ENCODE measurements at regions not wholly inside any gene's neighbourhood (a gene's known extent, or its start where the extent isn't known, plus 50 kb on each side); places are given as distances from the start of the nearest gene placed in this dataset.

- TF ChIP-seq POLR2A (IDR thresholded peaks at IDR 0.05) (no peak), CTCF (IDR thresholded peaks at IDR 0.05) (no peak)
These were observed 97.3 kb upstream of the FZD10 start for GRCh38 chr12:130064999-130065398.
